H1 (cell line): ENCODE measurements at regions not wholly inside any gene's neighbourhood (a gene's known extent, or its start where the extent isn't known, plus 50 kb on each side); places are given as distances from the start of the nearest gene placed in this dataset.

Experiments used
- HDAC6 ChIP-seq: IDR thresholded peaks from one replicate; pipeline ENCODE4 v1.7.1; 2012; ENCODE audit warnings: low read depth, mild to moderate bottlenecking, inconsistent platforms, low read length, moderate library complexity
- JUN ChIP-seq: IDR thresholded peaks from 2 replicates; pipeline ENCODE4 v1.6.1; 2011; ENCODE audit warnings: low read depth, mild to moderate bottlenecking, improper control_type of control experiment, low read length
- RAD21 ChIP-seq, 2 experiments: IDR thresholded peaks in 1 of 2; conservative IDR thresholded peaks in 1 of 2; 2 replicates each; pipeline ENCODE4 v1.6.1; 2011; ENCODE audit warnings: low read depth in 2 of 2, low read length in 2 of 2, improper control_type of control experiment in 1 of 2, inconsistent platforms in 1 of 2, mild to moderate bottlenecking in 1 of 2, moderate library complexity in 1 of 2

DNA sequence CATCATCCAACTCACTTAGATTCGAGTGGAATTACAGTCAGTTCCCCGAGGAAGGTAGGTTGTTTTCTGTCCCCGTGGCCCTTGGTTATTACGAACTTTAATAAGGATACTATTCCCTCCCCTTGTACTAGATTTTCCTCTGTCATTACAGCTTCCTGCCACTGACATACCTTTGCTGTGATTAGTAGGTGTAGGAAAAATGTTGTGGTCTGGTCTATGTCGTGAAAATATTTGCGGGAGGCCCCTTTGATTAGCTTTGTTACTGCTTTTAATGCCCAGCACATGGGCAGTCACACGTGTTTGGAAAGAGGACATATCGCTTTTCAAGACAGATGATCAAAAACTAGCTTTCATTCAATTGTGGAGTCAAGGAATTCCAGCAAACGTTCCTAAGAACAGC lies 92.2 kb downstream of the GATA3 start (continued):
- no peak for TF ChIP-seq RAD21 (IDR thresholded peaks at IDR 0.05 in 1 of 2, conservative IDR thresholded peaks at IDR 0.05 in 1 of 2; ENCODE audit: low read depth in 2 of 2, low read length in 2 of 2)
- no peak for TF ChIP-seq HDAC6
- TF ChIP-seq JUN: no peak
